ENCODE measurements at regions not wholly inside any gene's neighbourhood (a gene's known extent, or its start where the extent isn't known, plus 50 kb on each side); places are given as distances from the start of the nearest gene placed in this dataset.

DNA sequence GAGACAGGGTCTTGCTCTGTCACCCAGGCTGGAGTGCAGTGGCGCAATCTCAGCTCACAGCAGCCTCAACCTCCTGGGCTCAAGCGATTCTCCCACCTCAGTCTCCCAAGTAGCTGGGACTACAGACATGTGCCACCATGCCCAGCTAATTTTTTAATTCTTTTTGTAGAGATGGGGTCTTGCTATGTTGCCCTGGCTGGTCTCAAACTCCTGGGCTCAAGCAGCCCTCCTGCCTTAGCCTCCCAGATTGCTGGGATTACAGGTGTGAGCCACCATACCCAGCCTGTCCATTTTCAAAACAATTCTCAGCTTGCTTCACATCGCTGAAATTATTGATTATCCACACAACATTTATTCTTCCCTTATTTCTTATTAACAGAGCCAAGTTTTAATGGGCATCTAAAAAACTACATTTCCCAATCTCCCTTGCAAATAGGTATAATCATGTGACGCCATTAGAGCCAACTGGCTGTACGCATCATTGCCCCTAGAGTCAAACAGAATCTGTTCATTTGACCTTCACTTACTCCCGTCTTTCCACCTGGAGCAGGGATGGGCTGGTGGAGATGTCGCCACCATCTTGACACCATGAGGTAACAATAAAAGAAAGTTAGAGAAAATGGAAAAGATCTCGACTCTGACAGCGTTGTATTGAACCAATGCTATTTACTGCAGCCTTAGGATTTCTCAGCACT lies 148.0 kb upstream of the FOXF1 start:
- Histone ChIP-seq H3K9ac (ENCODE audit: low read depth in 1 of 2, low read length in 2 of 2) (no peak overlapping the region), H3K4me3 (ENCODE audit: low read depth in 1 of 2, low read length in 2 of 2) (no peak overlapping the region), H3K4me1 (ENCODE audit: control insufficient read depth in 1 of 2, insufficient read depth in 2 of 2, low read length in 2 of 2) (no peaks in the 10 kb centered on the region), H3K9me3 (ENCODE audit: control insufficient read depth in 1 of 2, low read length in 2 of 2) (no peaks in the 10 kb centered on the region), H3K27me3 (ENCODE audit: control insufficient read depth in 1 of 2, insufficient read depth in 2 of 2, low read length in 2 of 2) (peaks cover 0 to 6% of the 10 kb centered on the region in 2 donors), H3K27ac (ENCODE audit: low read depth, low read length) (no peak overlapping the region), H3K36me3 (ENCODE audit: control insufficient read depth in 1 of 2, insufficient read depth in 2 of 2, low read length in 2 of 2) (no peaks in the 10 kb centered on the region)

DNA sequence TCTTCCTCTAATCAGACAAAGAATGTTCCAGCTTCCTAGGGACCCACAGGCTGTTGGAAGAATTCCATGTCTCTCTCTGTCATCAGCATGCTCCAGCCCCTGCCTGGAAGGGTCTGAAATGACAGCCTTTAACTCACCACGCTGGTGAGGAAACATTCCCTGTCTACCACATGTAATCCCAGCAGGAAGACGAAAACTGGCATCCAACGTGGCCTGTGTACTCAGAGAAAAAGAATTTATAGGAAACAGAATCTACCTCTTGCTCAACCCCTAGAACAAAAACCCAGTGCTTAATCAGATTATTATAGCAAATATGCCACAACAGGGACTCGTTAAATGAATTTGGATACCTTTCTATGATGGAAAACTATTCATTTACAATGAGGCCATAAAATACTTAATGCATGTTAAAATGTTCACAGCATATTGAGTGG lies 147.3 kb upstream of the FOXF1 start:
- H3K27ac ChIP-seq (ENCODE audit: low read depth, low read length): no peak overlapping the region
- no peaks in the 10 kb centered on the region for H3K9me3 ChIP-seq (ENCODE audit: control insufficient read depth in 1 of 2, low read length in 2 of 2)
- H3K4me1 ChIP-seq (ENCODE audit: control insufficient read depth in 1 of 2, insufficient read depth in 2 of 2, low read length in 2 of 2): no peaks in the 10 kb centered on the region
- H3K4me3 ChIP-seq (ENCODE audit: low read depth in 1 of 2, low read length in 2 of 2): no peak overlapping the region
- no peak overlapping the region for H3K9ac ChIP-seq (ENCODE audit: low read depth in 1 of 2, low read length in 2 of 2)
- peaks cover 0 to 9% of the 10 kb centered on the region in 2 donors for H3K27me3 ChIP-seq (ENCODE audit: control insufficient read depth in 1 of 2, insufficient read depth in 2 of 2, low read length in 2 of 2)
- H3K36me3 ChIP-seq (ENCODE audit: control insufficient read depth in 1 of 2, insufficient read depth in 2 of 2, low read length in 2 of 2): no peaks in the 10 kb centered on the region

DNA sequence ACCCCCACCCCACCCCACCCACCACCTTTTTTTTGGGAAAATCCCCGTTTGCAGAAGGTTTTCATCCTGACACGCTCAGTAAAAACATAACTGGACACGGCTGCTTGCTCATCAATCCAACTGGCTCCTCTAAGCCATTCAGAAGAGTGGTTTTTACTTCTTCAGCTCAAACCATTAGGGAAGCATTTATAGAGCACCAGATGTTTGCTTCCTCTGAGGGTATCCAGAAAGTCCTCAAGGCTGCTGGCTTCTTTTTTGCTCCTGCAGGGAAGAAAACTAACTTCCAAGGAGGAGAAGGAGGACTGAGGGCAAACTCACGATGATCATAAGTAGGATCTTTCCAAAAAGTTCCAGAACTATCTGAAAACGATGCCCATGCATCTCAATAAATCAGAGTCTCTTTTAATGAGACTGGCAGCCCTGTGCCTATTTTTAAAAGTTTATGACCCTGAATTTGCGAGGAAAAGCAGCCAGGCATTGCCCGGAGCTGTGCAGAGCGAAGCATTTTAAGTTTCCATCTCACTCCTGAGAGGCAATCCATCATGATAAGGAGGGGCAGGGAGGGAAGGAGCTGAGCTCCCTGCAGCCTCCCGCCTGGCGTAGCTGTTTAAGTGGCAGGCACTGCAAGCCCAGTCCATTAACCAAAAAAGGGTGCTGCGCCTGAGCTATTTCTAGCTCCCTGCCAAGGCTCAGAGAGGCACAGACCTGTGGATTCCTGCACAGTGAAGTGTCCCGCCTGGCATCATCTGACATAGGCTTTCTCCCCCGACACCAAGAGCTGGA lies 146.3 kb upstream of the FOXF1 start:
- no peak overlapping the region for H3K27ac ChIP-seq (ENCODE audit: low read depth, low read length)
- peaks cover 0 to 9% of the 10 kb centered on the region in 2 donors for H3K27me3 ChIP-seq (ENCODE audit: control insufficient read depth in 1 of 2, insufficient read depth in 2 of 2, low read length in 2 of 2)
- H3K4me3 ChIP-seq (ENCODE audit: low read depth in 1 of 2, low read length in 2 of 2): no peak overlapping the region
- no peaks in the 10 kb centered on the region for H3K4me1 ChIP-seq (ENCODE audit: control insufficient read depth in 1 of 2, insufficient read depth in 2 of 2, low read length in 2 of 2)
- no peaks in the 10 kb centered on the region for H3K36me3 ChIP-seq (ENCODE audit: control insufficient read depth in 1 of 2, insufficient read depth in 2 of 2, low read length in 2 of 2)
- H3K9ac ChIP-seq (ENCODE audit: low read depth in 1 of 2, low read length in 2 of 2): no peak overlapping the region
- H3K9me3 ChIP-seq (ENCODE audit: control insufficient read depth in 1 of 2, low read length in 2 of 2): no peaks in the 10 kb centered on the region

DNA sequence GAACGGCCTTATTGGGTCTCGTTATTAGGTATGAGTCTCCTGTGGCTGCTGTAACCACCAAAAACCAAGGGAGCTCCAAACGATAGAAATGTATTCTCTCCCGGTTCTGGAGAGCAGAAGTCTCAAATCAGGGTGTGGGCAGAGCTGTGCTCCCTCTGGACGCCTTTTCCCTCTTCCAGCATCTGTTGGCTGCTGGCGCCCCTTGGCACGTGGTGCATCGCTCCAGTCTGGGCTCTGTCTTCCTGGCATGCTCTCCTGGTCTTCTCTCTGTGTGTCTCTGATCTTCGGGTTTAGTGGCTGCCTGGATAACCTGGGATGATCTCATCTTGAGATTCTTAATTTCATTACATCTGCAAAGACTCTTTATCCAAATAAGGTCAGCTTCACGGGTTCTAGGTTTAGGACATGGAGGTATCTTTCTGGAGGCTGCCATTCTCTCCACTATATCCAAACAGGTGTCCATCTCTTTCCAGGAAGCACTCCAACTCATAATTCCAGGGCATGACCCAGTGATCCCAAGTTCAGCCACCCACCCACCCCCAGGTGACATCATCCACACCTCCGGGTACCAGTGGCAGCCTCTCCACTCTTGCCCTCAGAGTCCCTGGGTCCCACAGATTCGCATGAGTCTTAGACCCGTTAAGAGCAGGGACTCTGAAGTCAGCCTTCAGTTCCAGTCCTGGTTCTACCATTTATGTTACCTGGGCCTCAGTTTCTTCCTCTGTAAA lies 145.5 kb upstream of the FOXF1 start:
- peaks cover 0 to 9% of the 10 kb centered on the region in 2 donors for H3K27me3 ChIP-seq (ENCODE audit: control insufficient read depth in 1 of 2, insufficient read depth in 2 of 2, low read length in 2 of 2)

DNA sequence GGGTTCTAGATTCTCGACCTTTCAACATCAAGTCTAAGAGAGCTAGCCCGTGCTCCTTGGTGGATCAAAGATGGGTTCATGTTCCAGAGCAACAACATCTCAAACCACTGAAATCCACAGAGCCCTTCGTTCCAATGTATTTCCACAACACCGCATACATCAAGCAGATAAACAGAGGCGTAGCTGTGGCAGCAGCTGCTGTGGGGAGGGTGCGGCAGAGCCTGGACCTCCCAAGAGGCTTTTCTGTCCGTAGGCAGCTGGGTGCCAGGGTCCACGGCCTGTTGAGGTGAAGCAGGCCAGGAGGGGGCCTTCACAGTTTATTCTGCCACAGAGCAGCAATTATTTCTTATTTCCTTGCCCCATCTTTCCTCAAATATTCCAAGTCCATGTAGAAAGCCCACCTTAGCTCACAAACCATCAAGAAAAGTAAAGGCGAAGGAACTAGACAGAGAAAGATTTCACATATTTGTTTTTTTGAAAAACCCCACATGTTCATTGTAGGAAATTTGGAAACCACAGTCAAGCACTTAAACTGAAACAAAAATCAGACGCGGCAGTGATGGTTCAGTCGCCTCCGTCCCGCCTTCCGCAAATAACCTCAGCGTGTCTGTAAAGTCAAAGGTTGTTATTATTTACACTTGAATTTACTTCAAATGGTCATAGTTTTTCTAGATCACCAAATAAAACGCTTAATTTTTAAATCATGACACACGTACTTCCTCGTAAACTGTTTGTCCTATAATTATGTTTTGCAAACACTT lies 144.6 kb upstream of the FOXF1 start:
- Histone ChIP-seq H3K4me3 (ENCODE audit: low read depth in 1 of 2, low read length in 2 of 2) (no peak overlapping the region), H3K36me3 (ENCODE audit: control insufficient read depth in 1 of 2, insufficient read depth in 2 of 2, low read length in 2 of 2) (no peaks in the 10 kb centered on the region), H3K9ac (ENCODE audit: low read depth in 1 of 2, low read length in 2 of 2) (no peak overlapping the region), H3K9me3 (ENCODE audit: control insufficient read depth in 1 of 2, low read length in 2 of 2) (no peaks in the 10 kb centered on the region), H3K4me1 (ENCODE audit: control insufficient read depth in 1 of 2, insufficient read depth in 2 of 2, low read length in 2 of 2) (no peaks in the 10 kb centered on the region), H3K27ac (ENCODE audit: low read depth, low read length) (peak overlapping the region; percentile 39), H3K27me3 (ENCODE audit: control insufficient read depth in 1 of 2, insufficient read depth in 2 of 2, low read length in 2 of 2) (peaks cover 0 to 9% of the 10 kb centered on the region in 2 donors)

More for the DNA sequence above, 145.5 kb upstream of the FOXF1 start:
- no peak overlapping the region for H3K27ac ChIP-seq (ENCODE audit: low read depth, low read length)
- H3K9ac ChIP-seq (ENCODE audit: low read depth in 1 of 2, low read length in 2 of 2): no peak overlapping the region
- no peak overlapping the region for H3K4me3 ChIP-seq (ENCODE audit: low read depth in 1 of 2, low read length in 2 of 2)
- H3K36me3 ChIP-seq (ENCODE audit: control insufficient read depth in 1 of 2, insufficient read depth in 2 of 2, low read length in 2 of 2): no peaks in the 10 kb centered on the region
- H3K4me1 ChIP-seq (ENCODE audit: control insufficient read depth in 1 of 2, insufficient read depth in 2 of 2, low read length in 2 of 2): no peaks in the 10 kb centered on the region
- no peaks in the 10 kb centered on the region for H3K9me3 ChIP-seq (ENCODE audit: control insufficient read depth in 1 of 2, low read length in 2 of 2)

DNA sequence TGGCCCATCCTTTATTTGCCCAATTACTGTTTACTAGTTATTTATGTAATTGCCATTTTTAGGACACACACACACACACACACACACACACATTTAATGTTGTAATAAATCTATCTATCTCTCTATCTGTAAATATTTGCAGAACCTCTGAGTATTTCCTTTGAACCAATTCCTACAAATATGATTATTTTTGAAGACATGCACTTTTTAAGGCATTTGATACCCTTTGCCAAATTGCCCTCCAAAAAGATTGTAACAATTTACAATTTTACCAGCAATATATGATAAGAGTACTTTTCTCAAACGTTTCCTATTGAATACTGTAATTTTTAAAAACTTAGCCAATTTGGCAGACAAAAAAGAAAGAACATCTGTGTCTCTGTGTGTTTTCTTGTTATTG lies 143.8 kb upstream of the FOXF1 start:
- peaks cover 0 to 9% of the 10 kb centered on the region in 2 donors for H3K27me3 ChIP-seq (ENCODE audit: control insufficient read depth in 1 of 2, insufficient read depth in 2 of 2, low read length in 2 of 2)
- H3K27ac ChIP-seq (ENCODE audit: low read depth, low read length): peak overlapping the region; percentile 8

DNA sequence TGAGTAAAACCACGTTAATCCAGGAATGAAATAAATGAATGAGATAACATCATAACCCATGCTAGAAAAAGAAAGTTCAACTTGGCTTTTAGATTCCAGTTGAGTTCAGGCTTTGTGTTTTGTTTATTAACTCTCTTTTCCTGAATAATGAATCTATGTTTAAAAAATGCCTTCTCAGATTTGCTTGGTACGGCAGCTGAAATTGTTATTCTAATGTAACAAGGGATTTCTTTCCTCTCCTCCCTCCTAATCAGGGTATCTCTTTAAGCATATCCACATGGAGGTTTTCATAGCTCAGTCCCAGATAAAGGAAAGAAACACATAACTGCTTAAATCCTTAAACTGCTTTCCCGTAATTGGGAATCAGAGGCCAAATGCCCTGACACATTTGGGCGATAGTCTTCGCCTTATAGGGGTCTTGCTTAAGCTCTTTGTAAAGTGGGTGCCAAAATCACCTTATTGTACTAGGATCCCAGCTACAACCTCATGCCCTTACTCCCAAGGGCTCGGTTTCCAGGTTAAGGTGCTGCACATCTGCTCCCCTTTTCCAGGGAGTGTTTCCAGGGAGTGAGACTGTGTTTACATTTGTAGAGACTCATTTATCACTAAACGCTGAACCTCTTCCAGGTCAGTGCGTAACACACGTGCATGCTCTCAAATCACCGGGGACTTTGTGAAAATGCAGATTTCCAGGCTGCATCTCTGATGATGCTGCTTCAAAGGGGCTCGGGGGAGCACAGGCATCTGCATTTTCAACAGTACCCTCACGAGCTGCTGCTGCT lies 142.8 kb upstream of the FOXF1 start:
- no peak overlapping the region for H3K4me3 ChIP-seq (ENCODE audit: low read depth in 1 of 2, low read length in 2 of 2)
- H3K36me3 ChIP-seq (ENCODE audit: control insufficient read depth in 1 of 2, insufficient read depth in 2 of 2, low read length in 2 of 2): no peaks in the 10 kb centered on the region
- H3K27ac ChIP-seq (ENCODE audit: low read depth, low read length): no peak overlapping the region
- H3K9me3 ChIP-seq (ENCODE audit: control insufficient read depth in 1 of 2, low read length in 2 of 2): no peaks in the 10 kb centered on the region
- H3K4me1 ChIP-seq (ENCODE audit: control insufficient read depth in 1 of 2, insufficient read depth in 2 of 2, low read length in 2 of 2): no peaks in the 10 kb centered on the region
- no peak overlapping the region for H3K9ac ChIP-seq (ENCODE audit: low read depth in 1 of 2, low read length in 2 of 2)
- H3K27me3 ChIP-seq (ENCODE audit: control insufficient read depth in 1 of 2, insufficient read depth in 2 of 2, low read length in 2 of 2): peaks cover 0 to 9% of the 10 kb centered on the region in 2 donors

More for the DNA sequence above, 143.8 kb upstream of the FOXF1 start:
- Histone ChIP-seq H3K9ac (ENCODE audit: low read depth in 1 of 2, low read length in 2 of 2) (no peak overlapping the region), H3K4me1 (ENCODE audit: control insufficient read depth in 1 of 2, insufficient read depth in 2 of 2, low read length in 2 of 2) (no peaks in the 10 kb centered on the region), H3K36me3 (ENCODE audit: control insufficient read depth in 1 of 2, insufficient read depth in 2 of 2, low read length in 2 of 2) (no peaks in the 10 kb centered on the region), H3K4me3 (ENCODE audit: low read depth in 1 of 2, low read length in 2 of 2) (no peak overlapping the region), H3K9me3 (ENCODE audit: control insufficient read depth in 1 of 2, low read length in 2 of 2) (no peaks in the 10 kb centered on the region)

DNA sequence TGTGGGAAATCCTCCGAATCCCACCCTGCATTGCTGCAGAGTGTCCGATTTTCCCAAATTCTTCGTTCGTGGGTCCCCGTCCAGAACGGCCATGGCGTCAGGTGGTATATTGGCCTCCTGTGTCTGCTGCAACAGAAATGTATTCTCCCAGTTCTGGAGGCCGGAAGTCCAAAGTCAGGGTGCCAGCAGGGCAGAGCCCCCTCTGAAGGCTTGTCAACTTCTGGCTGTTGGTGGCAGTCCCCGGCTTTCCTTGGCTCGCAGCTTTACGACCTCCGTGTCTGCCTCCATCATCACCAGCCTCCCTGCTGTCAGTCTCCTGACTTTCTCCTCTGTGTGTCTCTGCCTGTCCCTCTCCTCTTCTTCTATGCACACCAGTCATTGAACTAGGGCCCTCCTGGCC lies 142.1 kb upstream of the FOXF1 start:
- Histone ChIP-seq H3K9me3 (ENCODE audit: control insufficient read depth in 1 of 2, low read length in 2 of 2) (no peaks in the 10 kb centered on the region), H3K27me3 (ENCODE audit: control insufficient read depth in 1 of 2, insufficient read depth in 2 of 2, low read length in 2 of 2) (peaks cover 0 to 9% of the 10 kb centered on the region in 2 donors), H3K36me3 (ENCODE audit: control insufficient read depth in 1 of 2, insufficient read depth in 2 of 2, low read length in 2 of 2) (no peaks in the 10 kb centered on the region), H3K4me1 (ENCODE audit: control insufficient read depth in 1 of 2, insufficient read depth in 2 of 2, low read length in 2 of 2) (no peaks in the 10 kb centered on the region), H3K4me3 (ENCODE audit: low read depth in 1 of 2, low read length in 2 of 2) (no peak overlapping the region), H3K27ac (ENCODE audit: low read depth, low read length) (no peak overlapping the region), H3K9ac (ENCODE audit: low read depth in 1 of 2, low read length in 2 of 2) (no peak overlapping the region)

DNA sequence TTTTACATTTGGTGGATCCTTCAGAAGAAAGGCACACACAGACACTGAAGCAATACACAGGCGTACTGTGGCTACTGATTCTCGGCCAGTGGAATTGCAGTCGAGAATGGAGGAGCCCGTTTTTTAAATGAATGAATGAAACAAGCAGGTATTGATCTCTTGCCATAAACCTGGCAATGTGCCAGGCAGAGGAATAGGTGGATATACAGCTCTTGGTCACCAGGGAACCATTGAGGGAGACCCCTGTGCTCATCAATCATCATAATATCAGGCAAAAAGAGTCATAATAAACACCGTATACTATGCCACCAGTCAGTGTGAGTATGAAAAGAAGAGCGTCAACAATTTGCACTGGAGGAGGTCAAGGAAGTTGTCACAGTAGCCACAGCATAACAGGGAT lies 140.3 kb upstream of the FOXF1 start:
- H3K9me3 ChIP-seq (ENCODE audit: control insufficient read depth in 1 of 2, low read length in 2 of 2): no peaks in the 10 kb centered on the region
- H3K9ac ChIP-seq (ENCODE audit: low read depth in 1 of 2, low read length in 2 of 2): no peak overlapping the region
- H3K36me3 ChIP-seq (ENCODE audit: control insufficient read depth in 1 of 2, insufficient read depth in 2 of 2, low read length in 2 of 2): no peaks in the 10 kb centered on the region
- H3K4me3 ChIP-seq (ENCODE audit: low read depth in 1 of 2, low read length in 2 of 2): no peak overlapping the region
- no peak overlapping the region for H3K27ac ChIP-seq (ENCODE audit: low read depth, low read length)
- no peaks in the 10 kb centered on the region for H3K4me1 ChIP-seq (ENCODE audit: control insufficient read depth in 1 of 2, insufficient read depth in 2 of 2, low read length in 2 of 2)
- H3K27me3 ChIP-seq (ENCODE audit: control insufficient read depth in 1 of 2, insufficient read depth in 2 of 2, low read length in 2 of 2): peaks cover 0 to 6% of the 10 kb centered on the region in 2 donors
